Testis (tissue), 2 donors: ENCODE measurements at regions not wholly inside any gene's neighbourhood (a gene's known extent, or its start where the extent isn't known, plus 50 kb on each side); places are given as distances from the start of the nearest gene placed in this dataset.

Source experiments
- POLR2A ChIP-seq: fragments of 450-650 bp; IDR thresholded peaks from one replicate; pipeline ENCODE4 v1.6.1; 2017; ENCODE audit warnings: antibody characterized with exemption, mild to moderate bottlenecking, moderate library complexity
- TF ChIP-seq, protein P1 (sequence below), 3 experiments: fragments of 450-650 bp in 2 of 3; fragments of 200-600 bp in 1 of 3; sonication (generic) in 1 of 3; IDR thresholded peaks; one replicate each; pipeline ENCODE4 v1.5.1; 2016 to 2019; ENCODE audit warnings: antibody characterized with exemption in 3 of 3, mild to moderate bottlenecking in 2 of 3, moderate library complexity in 1 of 3

DNA sequence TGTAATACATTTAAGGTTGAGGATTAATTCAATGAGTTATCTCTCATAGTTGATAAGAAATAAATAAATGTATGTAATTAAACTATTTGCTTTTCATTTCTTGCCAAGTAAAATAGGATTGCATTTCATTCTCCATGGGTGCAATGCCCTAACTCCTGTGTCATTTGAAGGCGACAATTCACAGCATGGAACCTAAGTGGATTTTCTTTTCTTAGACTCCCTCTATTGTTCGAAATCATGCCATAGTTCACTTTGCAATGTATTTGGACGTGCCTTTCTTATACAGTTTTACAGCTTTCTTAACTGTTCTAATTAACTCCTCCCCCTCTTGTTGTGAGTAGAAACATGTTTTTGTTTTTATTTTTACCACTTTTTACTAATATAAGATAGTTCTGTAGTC is 263.0 kb downstream of the B3GLCT start:
- TF ChIP-seq, protein P1, sequence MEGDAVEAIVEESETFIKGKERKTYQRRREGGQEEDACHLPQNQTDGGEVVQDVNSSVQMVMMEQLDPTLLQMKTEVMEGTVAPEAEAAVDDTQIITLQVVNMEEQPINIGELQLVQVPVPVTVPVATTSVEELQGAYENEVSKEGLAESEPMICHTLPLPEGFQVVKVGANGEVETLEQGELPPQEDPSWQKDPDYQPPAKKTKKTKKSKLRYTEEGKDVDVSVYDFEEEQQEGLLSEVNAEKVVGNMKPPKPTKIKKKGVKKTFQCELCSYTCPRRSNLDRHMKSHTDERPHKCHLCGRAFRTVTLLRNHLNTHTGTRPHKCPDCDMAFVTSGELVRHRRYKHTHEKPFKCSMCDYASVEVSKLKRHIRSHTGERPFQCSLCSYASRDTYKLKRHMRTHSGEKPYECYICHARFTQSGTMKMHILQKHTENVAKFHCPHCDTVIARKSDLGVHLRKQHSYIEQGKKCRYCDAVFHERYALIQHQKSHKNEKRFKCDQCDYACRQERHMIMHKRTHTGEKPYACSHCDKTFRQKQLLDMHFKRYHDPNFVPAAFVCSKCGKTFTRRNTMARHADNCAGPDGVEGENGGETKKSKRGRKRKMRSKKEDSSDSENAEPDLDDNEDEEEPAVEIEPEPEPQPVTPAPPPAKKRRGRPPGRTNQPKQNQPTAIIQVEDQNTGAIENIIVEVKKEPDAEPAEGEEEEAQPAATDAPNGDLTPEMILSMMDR (IDR thresholded peaks at IDR 0.05) = no peak
- no peak for TF ChIP-seq POLR2A
